HFF-Myc (cell line): ENCODE measurements at regions not wholly inside any gene's neighbourhood (a gene's known extent, or its start where the extent isn't known, plus 50 kb on each side); places are given as distances from the start of the nearest gene placed in this dataset.
"Not testable (repeated sequence)": the region's sequence is repeated elsewhere in the genome, so short reads cannot be mapped to it uniquely, and the experiment has no call there.

Experiments
- DNase-seq: peaks from one replicate; pipeline ENCODE4 v3.0.0-alpha.2; 2011; ENCODE audit warnings: low read depth; ENCODE audit errors: extremely low read depth
- H3K4me3 ChIP-seq: replicated peaks from 2 replicates; pipeline ENCODE4 v1.5.1; 2011; ENCODE audit warnings: low read depth, mild to moderate bottlenecking, control low read depth, low read length
- TF ChIP-seq, protein P1 (sequence below): IDR thresholded peaks from 2 replicates; pipeline ENCODE4 v1.5.1; 2012; ENCODE audit warnings: mild to moderate bottlenecking, low read depth, low read length, control low read depth; ENCODE audit errors: missing control alignments

DNA sequence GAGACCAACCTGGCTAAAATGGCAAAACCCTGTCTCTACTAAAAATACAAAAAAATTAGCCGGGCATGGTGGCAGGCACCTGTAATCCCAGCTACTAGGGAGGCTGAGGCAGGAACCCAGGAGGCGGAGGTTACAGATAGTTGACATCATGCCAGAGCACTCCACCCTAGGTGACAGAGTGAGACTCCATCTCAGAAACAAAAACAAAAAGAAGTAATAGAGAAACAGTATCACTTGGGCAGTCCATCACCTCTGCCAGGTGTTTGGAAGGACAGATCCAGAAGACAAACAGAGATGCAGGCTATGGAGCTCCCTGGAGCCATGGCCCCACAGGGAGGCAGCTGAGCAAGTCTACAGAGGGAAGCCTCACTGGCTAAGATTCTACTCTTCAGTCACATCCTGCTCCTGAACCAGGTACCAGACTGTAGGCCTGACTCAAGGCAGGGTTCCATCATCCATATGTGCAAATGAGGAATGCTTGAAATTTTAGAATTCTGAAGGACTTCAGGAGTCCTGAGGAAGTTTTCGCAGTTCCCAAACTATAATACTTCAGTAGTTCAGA, 81.4 kb upstream of the CPEB2 start:
- DNase-seq = no peak
- TF ChIP-seq, protein P1, sequence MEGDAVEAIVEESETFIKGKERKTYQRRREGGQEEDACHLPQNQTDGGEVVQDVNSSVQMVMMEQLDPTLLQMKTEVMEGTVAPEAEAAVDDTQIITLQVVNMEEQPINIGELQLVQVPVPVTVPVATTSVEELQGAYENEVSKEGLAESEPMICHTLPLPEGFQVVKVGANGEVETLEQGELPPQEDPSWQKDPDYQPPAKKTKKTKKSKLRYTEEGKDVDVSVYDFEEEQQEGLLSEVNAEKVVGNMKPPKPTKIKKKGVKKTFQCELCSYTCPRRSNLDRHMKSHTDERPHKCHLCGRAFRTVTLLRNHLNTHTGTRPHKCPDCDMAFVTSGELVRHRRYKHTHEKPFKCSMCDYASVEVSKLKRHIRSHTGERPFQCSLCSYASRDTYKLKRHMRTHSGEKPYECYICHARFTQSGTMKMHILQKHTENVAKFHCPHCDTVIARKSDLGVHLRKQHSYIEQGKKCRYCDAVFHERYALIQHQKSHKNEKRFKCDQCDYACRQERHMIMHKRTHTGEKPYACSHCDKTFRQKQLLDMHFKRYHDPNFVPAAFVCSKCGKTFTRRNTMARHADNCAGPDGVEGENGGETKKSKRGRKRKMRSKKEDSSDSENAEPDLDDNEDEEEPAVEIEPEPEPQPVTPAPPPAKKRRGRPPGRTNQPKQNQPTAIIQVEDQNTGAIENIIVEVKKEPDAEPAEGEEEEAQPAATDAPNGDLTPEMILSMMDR = no peak
- no peak overlapping the region for H3K4me3 ChIP-seq

DNA sequence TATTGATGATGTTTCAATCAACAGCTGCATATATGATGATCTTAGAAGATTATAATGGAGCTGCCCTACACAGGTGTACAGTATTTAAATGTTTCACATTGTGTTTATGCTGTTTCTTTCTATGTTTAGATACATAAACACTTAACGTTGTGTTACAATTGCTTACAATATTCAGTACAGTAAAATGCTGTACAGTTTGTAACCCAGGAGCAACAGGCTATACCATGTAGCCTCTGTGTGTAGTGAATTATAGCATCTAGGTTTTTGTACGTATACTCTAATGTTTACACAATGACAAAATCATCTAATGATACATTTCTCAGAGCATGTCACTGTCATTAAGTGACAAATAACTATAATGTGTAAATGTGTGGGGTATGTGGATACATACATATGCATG, 80.5 kb upstream of the CPEB2 start:
- not testable (repeated sequence) for DNase-seq, H3K4me3 ChIP-seq

DNA sequence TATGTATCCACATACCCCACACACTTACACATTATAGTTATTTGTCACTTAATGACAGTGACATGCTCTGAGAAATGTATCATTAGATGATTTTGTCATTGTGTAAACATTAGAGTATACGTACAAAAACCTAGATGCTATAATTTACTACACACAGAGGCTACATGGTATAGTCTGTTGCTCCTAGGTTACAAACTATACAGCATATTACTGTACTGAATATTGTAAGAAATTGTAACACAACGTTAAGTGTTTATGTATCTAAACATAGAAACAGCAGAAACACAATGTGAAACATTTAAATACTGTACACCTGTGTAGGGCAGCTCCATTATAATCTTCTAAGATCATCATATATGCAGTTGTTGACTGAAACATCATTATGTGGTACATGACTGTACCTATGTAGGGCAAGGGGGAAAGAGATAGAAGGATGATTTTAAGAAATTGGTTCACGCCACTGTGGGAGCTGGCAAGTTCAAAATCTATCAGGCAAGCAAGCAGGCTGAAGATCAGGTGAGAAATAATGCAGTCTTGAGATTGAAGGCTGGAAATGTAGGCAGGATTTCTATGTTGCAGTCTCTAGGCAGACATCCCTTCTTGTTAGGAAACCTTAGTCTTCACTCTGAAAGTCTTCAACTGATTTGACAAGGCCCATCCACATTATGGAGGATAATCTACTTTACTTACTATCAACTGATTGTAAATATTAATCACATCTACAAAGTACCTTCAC, 78.0 kb upstream of the CPEB2 start:
- DNase-seq = no peak
- H3K4me3 ChIP-seq = no peak overlapping the region
- TF ChIP-seq, protein P1 = no peak

DNA sequence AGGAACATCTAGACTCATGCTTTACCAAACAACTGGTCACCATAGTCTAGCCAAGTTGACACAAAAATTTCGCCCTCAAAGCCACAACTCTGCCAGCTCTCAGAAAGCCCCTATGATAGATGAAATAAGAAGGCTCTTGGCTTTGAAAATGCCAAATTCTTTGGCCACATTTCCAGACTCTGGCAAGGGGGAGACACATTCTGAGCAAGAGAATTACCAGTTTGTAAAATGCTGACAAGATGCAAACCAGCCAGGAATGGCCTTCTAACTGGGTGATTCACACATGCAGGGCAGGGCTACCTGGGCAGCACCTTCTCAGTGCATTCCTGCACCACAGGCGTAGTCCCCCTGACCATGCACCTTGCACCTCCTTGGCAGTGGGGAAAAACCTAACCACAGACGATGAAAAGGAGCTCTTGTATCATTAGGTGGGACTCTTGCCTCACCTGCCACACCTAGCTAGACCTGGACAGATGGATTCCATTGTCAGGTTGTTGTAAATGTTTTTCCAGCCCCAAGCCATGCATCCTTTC, 77.4 kb upstream of the CPEB2 start:
- TF ChIP-seq, protein P1 = no peak
- no peak overlapping the region for H3K4me3 ChIP-seq
- no peak for DNase-seq

DNA sequence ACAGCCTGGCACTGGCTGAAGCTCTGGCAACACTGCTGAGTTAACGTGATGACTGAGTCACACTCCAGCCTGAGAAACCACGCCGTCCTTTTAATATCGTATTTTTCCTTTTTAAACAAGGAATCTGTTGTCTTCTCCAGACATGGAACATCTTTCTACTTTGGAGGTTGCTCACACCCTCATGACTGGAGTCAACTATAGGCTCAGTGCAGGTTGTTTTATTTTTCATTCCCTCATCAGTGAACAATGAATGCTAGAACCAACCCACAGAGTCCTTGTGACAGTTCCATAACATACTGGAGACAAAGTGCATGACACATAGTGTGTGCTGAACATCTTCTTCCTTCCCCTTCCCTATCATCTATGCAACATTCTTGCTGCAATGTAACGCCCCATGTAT, 76.8 kb upstream of the CPEB2 start:
- TF ChIP-seq, protein P1 = no peak
- H3K4me3 ChIP-seq = no peak overlapping the region
- DNase-seq = no peak

DNA sequence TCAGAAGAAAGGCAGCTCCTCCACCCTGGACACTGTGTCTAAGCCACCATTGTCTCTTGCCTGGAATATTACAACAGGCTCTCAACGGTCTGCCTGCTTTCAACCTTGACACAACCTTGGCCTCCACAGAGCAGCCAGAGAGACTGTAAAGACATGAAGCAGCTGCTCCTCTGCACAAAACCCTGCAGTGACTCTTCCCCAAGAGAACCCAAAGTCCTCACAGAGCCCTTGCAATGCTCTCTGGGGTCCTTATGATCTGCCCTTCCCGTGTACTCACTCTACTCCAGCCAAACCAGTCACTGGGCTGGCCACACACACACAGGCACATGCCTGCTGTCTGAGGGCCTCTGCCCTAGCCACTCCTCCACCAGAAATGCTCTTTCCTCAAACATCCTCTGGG, 75.9 kb upstream of the CPEB2 start:
- no peak for DNase-seq
- no peak overlapping the region for H3K4me3 ChIP-seq
- TF ChIP-seq, protein P1 = no peak

DNA sequence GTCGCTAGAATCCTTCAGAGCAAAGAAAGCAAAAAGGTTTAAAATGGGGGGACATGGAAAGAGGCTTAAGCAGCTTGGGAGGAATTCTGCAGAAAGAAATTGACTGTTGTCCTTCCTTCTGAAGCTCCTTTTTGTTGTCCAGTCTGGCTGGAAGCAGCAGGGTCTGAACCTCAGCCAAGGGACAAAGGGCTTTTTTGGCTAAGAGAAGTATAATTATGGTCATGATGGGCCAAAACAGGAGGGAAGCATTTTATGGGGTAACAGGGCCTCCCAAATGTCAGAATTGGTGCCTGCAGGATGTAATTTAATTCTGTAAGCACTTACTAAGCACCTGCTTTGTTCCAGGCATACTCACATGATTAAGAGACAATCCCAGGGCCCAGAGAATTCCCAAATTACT, 74.2 kb upstream of the CPEB2 start:
- DNase-seq = no peak
- TF ChIP-seq, protein P1 = no peak
- H3K4me3 ChIP-seq = no peak overlapping the region
